ENCODE measurements at regions not wholly inside any gene's neighbourhood (a gene's known extent, or its start where the extent isn't known, plus 50 kb on each side); places are given as distances from the start of the nearest gene placed in this dataset.
"Not testable (repeated sequence)": the region's sequence is repeated elsewhere in the genome, so short reads cannot be mapped to it uniquely, and the experiment has no call there.

- DNase-seq, result no peak
- TF ChIP-seq EZH2phosphoT487 (IDR thresholded peaks at IDR 0.05; ENCODE audit: insufficient read depth, low read depth), result no peak
- TF ChIP-seq EZH2 (IDR thresholded peaks at IDR 0.05; ENCODE audit: insufficient read depth, poor library complexity, severe bottlenecking), result no peak
- peaks cover 15% of the 10 kb centered on the region; the same call in 1 of the 2 replicates for H3F3A ChIP-seq (ENCODE audit: insufficient read depth)
- no peak overlapping the region for H3K27ac ChIP-seq
- H3K9me3 ChIP-seq (ENCODE audit: low read depth), result no peaks in the 10 kb centered on the region
- no peak overlapping the region for H2AFZ ChIP-seq
- 90 to 95% methylated on average over 15 of the region's 15 CpGs for WGBS, 2 experiments (ENCODE audit: low coverage in 1 of 2, low lambda C conversion rate in 2 of 2, missing lambda C conversion rate in 2 of 2)
- H3K79me2 ChIP-seq (ENCODE audit: insufficient read depth), result no peaks in the 10 kb centered on the region
- H3K4me1 ChIP-seq (ENCODE audit: insufficient read depth), result peaks cover 30% of the 10 kb centered on the region
- no peaks in the 10 kb centered on the region for H3K27me3 ChIP-seq (replicated peaks; ENCODE audit: insufficient read depth)
- no peak overlapping the region for H3K4me3 ChIP-seq
- H4K20me1 ChIP-seq (ENCODE audit: insufficient read depth), result no peaks in the 10 kb centered on the region
- no peak overlapping the region for H3K4me2 ChIP-seq (ENCODE audit: unreplicated experiment)
- H3K9me2 ChIP-seq (ENCODE audit: insufficient read depth), result no peaks in the 10 kb centered on the region
- no peaks in the 10 kb centered on the region for H3K36me3 ChIP-seq (ENCODE audit: low read depth)
- H3K9ac ChIP-seq, result no peak overlapping the region
- in situ Hi-C loops (cut with MboI), result no loop called here
These were observed 104.6 kb downstream of the USP22 start for GRCh38 chr17:20938244-20938643.

DNA sequence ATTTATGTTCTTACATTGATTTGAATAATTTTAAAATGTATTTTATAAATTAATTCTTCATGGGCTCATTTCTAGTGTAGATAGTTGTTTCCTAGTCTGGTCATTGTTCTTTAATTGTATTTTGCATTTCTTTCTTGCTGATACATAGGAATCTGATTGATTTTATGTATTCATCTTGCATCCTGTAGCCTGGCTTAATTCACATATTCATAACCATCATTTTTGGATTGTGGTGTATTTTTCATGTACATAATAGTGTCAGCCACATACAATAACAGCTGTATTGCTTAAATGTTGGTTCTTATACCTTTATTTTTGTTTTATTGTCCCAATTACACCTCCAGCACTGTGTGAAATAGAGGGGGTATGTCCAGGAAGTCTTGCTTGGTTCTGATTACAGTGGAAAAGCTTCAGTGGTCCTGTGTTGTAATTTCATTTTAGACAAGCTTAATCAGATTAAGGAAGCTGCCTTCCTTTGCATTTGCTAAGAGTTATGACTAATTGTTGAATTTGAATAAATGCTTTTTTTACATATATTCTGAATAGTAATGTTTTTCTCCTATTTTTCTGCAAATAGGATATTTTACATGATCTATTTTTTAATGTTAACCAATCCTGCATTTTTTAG lies 103.7 kb downstream of the USP22 start:
- no peaks in the 10 kb centered on the region for H4K20me1 ChIP-seq (ENCODE audit: insufficient read depth)

GRCh38 chr17:20941872-20942271 lies 100.9 kb downstream of the USP22 start:
- DNase-seq, result no peak
- Histone ChIP-seq H3K9me3 (ENCODE audit: low read depth) (no peaks in the 10 kb centered on the region), H3K79me2 (ENCODE audit: insufficient read depth) (no peaks in the 10 kb centered on the region), H3F3A (ENCODE audit: insufficient read depth) (peaks cover 4% of the 10 kb centered on the region; the same call in 1 of the 2 replicates), H3K36me3 (ENCODE audit: low read depth) (no peaks in the 10 kb centered on the region), H2AFZ (no peak overlapping the region), H3K9ac (no peak overlapping the region), H3K4me3 (no peak overlapping the region), H3K4me2 (ENCODE audit: unreplicated experiment) (no peak overlapping the region), H3K27ac (no peak overlapping the region), H4K20me1 (ENCODE audit: insufficient read depth) (no peaks in the 10 kb centered on the region), H3K27me3 (replicated peaks; ENCODE audit: insufficient read depth) (peaks cover 29% of the 10 kb centered on the region), H3K9me2 (ENCODE audit: insufficient read depth) (no peaks in the 10 kb centered on the region), H3K4me1 (ENCODE audit: insufficient read depth) (peaks cover 4% of the 10 kb centered on the region)
- TF ChIP-seq EZH2 (IDR thresholded peaks at IDR 0.05; ENCODE audit: insufficient read depth, poor library complexity, severe bottlenecking) (no peak), EZH2phosphoT487 (IDR thresholded peaks at IDR 0.05; ENCODE audit: insufficient read depth, low read depth) (no peak)
- WGBS, 2 experiments (ENCODE audit: low coverage in 1 of 2, low lambda C conversion rate in 2 of 2, missing lambda C conversion rate in 2 of 2), result 82 to 84% methylated on average over 5 of the region's 5 CpGs
- in situ Hi-C loops (cut with MboI), result no loop called here

More for the DNA sequence above, 103.7 kb downstream of the USP22 start:
- no peak for DNase-seq
- Histone ChIP-seq H2AFZ (no peak overlapping the region), H3K9me2 (ENCODE audit: insufficient read depth) (no peaks in the 10 kb centered on the region), H3K4me1 (ENCODE audit: insufficient read depth) (peaks cover 28% of the 10 kb centered on the region), H3K79me2 (ENCODE audit: insufficient read depth) (no peaks in the 10 kb centered on the region), H3K36me3 (ENCODE audit: low read depth) (no peaks in the 10 kb centered on the region), H3K27me3 (replicated peaks; ENCODE audit: insufficient read depth) (peaks cover 4% of the 10 kb centered on the region), H3F3A (ENCODE audit: insufficient read depth) (peaks cover 15% of the 10 kb centered on the region; the same call in 1 of the 2 replicates), H3K4me3 (no peak overlapping the region), H3K9ac (no peak overlapping the region), H3K9me3 (ENCODE audit: low read depth) (no peaks in the 10 kb centered on the region), H3K4me2 (ENCODE audit: unreplicated experiment) (no peak overlapping the region), H3K27ac (no peak overlapping the region)
- in situ Hi-C loops (cut with MboI), result no loop called here
- no peak for TF ChIP-seq EZH2phosphoT487 (IDR thresholded peaks at IDR 0.05; ENCODE audit: insufficient read depth, low read depth)
- no peak for TF ChIP-seq EZH2 (IDR thresholded peaks at IDR 0.05; ENCODE audit: insufficient read depth, poor library complexity, severe bottlenecking)

DNA sequence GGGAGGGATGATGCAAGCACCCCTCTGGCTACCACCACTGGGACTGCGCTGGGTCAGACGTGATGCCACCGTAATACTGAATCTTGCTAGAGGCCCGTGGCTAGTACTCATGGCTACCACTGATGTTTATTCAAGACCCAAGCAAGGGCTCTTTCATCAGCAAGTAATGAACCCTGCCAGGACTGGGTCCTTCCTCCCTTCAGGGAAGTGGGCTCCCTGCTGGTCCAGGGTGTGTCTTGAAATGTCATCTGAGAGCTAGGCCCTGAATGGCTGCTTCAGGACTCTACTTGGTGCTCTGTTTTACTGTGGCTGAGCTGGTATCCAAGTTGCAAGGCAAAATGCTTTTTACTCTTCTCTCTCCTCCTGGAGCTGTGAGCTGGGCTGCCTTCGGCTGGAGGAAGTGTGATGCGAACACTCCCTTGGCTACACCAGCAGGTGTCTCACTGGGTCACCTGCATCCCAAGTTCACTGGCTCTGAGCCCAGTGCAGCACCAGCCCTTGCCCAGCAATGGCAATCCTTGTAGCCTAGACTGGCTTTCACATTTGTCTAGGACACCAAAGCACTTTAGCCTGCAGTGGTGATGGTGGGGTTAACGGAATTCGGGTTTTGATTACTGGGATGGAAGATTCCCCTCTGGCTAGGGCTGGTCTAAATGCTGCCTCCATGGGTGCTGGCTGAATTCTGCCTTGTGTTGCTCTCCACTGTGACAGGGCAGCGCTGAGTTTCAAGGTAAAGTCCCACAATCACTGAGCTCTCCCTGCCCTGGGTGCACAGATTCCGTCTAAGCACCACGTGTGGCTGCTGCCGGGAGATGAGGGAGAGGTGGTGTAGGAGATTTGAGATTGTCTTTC lies 98.6 kb downstream of the USP22 start:
- 58 to 62% methylated on average over 12 of the region's 12 CpGs for WGBS, 2 experiments (ENCODE audit: low coverage in 1 of 2, low lambda C conversion rate in 2 of 2, missing lambda C conversion rate in 2 of 2)
- H3K4me1 ChIP-seq (ENCODE audit: insufficient read depth), result no peaks in the 10 kb centered on the region
- no peak overlapping the region for H3K27ac ChIP-seq
- no peaks in the 10 kb centered on the region for H3F3A ChIP-seq (ENCODE audit: insufficient read depth)
- no peaks in the 10 kb centered on the region for H3K9me2 ChIP-seq (ENCODE audit: insufficient read depth)
- no peak overlapping the region for H2AFZ ChIP-seq
- H3K4me3 ChIP-seq, result no peak overlapping the region
- no peak overlapping the region for H3K4me2 ChIP-seq (ENCODE audit: unreplicated experiment)
- H3K79me2 ChIP-seq (ENCODE audit: insufficient read depth), result no peaks in the 10 kb centered on the region
- H3K27me3 ChIP-seq (replicated peaks; ENCODE audit: insufficient read depth), result peaks cover 38% of the 10 kb centered on the region
- H3K36me3 ChIP-seq (ENCODE audit: low read depth), result no peaks in the 10 kb centered on the region
- in situ Hi-C loops (cut with MboI), result no loop called here
- no peak overlapping the region for H3K9ac ChIP-seq
- TF ChIP-seq EZH2 (IDR thresholded peaks at IDR 0.05; ENCODE audit: insufficient read depth, poor library complexity, severe bottlenecking) (no peak), EZH2phosphoT487 (IDR thresholded peaks at IDR 0.05; ENCODE audit: insufficient read depth, low read depth) (no peak)
- no peaks in the 10 kb centered on the region for H4K20me1 ChIP-seq (ENCODE audit: insufficient read depth)
- DNase-seq, result no peak
- no peaks in the 10 kb centered on the region for H3K9me3 ChIP-seq (ENCODE audit: low read depth)

GRCh38 chr17:20947708-20948107 lies 95.1 kb downstream of the USP22 start:
- H3K9me2 ChIP-seq (ENCODE audit: insufficient read depth); H3K36me3 ChIP-seq (ENCODE audit: low read depth); H3K9ac ChIP-seq; H3K4me1 ChIP-seq (ENCODE audit: insufficient read depth); H3K27ac ChIP-seq; in situ Hi-C loops (cut with MboI); H3F3A ChIP-seq (ENCODE audit: insufficient read depth); H3K79me2 ChIP-seq (ENCODE audit: insufficient read depth); H4K20me1 ChIP-seq (ENCODE audit: insufficient read depth); DNase-seq; H3K4me2 ChIP-seq (ENCODE audit: unreplicated experiment); H3K9me3 ChIP-seq (ENCODE audit: low read depth); H2AFZ ChIP-seq; H3K4me3 ChIP-seq: not testable (repeated sequence)
- peaks cover 49% of the 10 kb centered on the region for H3K27me3 ChIP-seq (replicated peaks; ENCODE audit: insufficient read depth)
- WGBS, 2 experiments (ENCODE audit: low coverage in 1 of 2, low lambda C conversion rate in 2 of 2, missing lambda C conversion rate in 2 of 2), result 67 to 69% methylated on average over 5 of the region's 5 CpGs

Measured in GM23248 (cell line).